ENCODE measurements at regions not wholly inside any gene's neighbourhood (a gene's known extent, or its start where the extent isn't known, plus 50 kb on each side); places are given as distances from the start of the nearest gene placed in this dataset.
A peak's percentile ranks its signal among the peaks of the same experiment; 100 is the strongest.

- DNase-seq (ENCODE audit: low read depth), result peak; percentile 95
- TF ChIP-seq CTCF (IDR thresholded peaks at IDR 0.05; ENCODE audit: insufficient read depth, low read depth, low read length), result no peak
- no peak overlapping the region for H3K4me3 ChIP-seq (ENCODE audit: low read depth, low read length)
Measured at GRCh38 chr4:119729835-119730670, 101.4 kb upstream of the PDE5A start.

GRCh38 chr4:119728692-119729593, 100.3 kb upstream of the PDE5A start:
- peak; percentile 49 for DNase-seq (ENCODE audit: low read depth)
- TF ChIP-seq CTCF (IDR thresholded peaks at IDR 0.05; ENCODE audit: insufficient read depth, low read depth, low read length), result no peak

GRCh38 chr4:119728185-119728584, 99.6 kb upstream of the PDE5A start:
- no peak overlapping the region for H3K4me3 ChIP-seq (ENCODE audit: low read depth, low read length)
- no peak for TF ChIP-seq CTCF (IDR thresholded peaks at IDR 0.05; ENCODE audit: insufficient read depth, low read depth, low read length)
- peak; percentile 66 for DNase-seq (ENCODE audit: low read depth)

More at GRCh38 chr4:119728692-119729593, 100.3 kb upstream of the PDE5A start:
- H3K4me3 ChIP-seq (ENCODE audit: low read depth, low read length), result no peak overlapping the region

- no peak for DNase-seq (ENCODE audit: low read depth)
- no peak overlapping the region for H3K4me3 ChIP-seq (ENCODE audit: low read depth, low read length)
- TF ChIP-seq CTCF (IDR thresholded peaks at IDR 0.05; ENCODE audit: insufficient read depth, low read depth, low read length), result no peak
Measured at GRCh38 chr4:119726505-119726904, 97.9 kb upstream of the PDE5A start.

GRCh38 chr4:119725688-119726330, 97.2 kb upstream of the PDE5A start:
- no peak for TF ChIP-seq CTCF (IDR thresholded peaks at IDR 0.05; ENCODE audit: insufficient read depth, low read depth, low read length)
- H3K4me3 ChIP-seq (ENCODE audit: low read depth, low read length), result no peak overlapping the region
- peak; percentile 66 for DNase-seq (ENCODE audit: low read depth)

- TF ChIP-seq CTCF (IDR thresholded peaks at IDR 0.05; ENCODE audit: insufficient read depth, low read depth, low read length), result no peak
- DNase-seq (ENCODE audit: low read depth), result no peak
- H3K4me3 ChIP-seq (ENCODE audit: low read depth, low read length), result no peak overlapping the region
Measured at GRCh38 chr4:119725011-119725410, 96.4 kb upstream of the PDE5A start.
